SIG-M5 treated with dmso at 0.1 percent for 504 hours (cell line): ENCODE measurements at regions not wholly inside any gene's neighbourhood (a gene's known extent, or its start where the extent isn't known, plus 50 kb on each side); places are given as distances from the start of the nearest gene placed in this dataset.

Experiments used
- DNase-seq: peaks from one replicate; lab custom pipeline; 2025; ENCODE audit not compliant: unreplicated experiment; lab: John Stamatoyannopoulos, UW

GRCh38 chr21:36628106-36628505 is 70.8 kb upstream of the SIM2 start:
- DNase-seq = no peak

- no peak for DNase-seq
These were observed 70.0 kb upstream of the SIM2 start for GRCh38 chr21:36628761-36629460.

DNA sequence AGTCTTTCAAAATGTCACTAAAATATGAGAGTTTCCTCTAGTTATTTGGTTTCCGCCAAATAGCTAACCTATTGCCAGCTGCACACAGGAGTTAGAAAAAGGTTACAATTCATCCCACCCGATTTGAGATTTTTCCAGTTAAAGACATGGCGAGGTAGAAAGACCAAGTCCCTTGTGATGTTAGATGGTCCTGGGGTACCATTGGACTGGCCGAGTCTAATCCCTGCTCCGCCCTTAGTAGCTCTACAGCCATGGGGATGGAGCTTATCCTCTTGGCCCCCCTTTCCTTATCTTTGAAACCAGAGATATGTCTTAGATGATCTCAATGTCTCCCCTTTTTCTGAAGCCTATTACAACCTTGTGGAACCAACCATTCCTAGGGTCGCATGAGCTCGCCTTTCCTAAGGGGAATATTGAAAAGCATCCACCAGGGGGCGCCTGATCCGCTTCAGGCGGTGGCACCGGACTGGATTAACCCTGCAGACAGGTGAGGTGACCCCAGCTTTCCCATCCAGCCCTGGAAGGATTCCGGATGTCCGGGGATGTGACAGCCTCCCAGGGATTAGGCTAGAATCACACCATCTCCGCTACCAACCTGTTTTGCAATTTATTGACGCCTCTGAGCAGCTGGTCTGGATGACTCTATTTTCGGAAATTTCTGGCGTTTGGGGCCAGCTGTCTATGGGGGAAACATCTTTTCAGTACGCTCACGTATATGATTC is 68.3 kb upstream of the SIM2 start:
- peak; percentile 7 for DNase-seq

- no peak for DNase-seq
These were observed 62.9 kb upstream of the SIM2 start for GRCh38 chr21:36636016-36636415.

DNA sequence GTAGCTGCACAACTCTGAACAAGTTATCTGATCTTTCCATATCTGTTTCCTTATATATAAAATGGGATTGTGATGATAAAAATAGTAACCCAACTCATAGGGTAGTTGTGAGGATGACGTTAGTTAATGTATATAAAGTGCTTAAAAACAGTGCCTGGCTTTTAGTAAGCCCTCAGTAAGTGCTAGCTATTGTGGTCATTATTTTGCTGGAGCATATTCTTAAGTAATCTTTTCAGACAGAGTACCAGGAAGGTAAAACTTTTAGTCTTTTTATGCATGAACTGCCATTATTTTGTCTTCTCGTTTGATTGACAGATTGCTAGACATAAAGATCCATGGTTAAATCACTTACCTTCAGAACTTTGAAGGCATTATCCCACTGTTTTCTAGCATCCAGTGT is 62.5 kb upstream of the SIM2 start:
- DNase-seq = no peak

DNA sequence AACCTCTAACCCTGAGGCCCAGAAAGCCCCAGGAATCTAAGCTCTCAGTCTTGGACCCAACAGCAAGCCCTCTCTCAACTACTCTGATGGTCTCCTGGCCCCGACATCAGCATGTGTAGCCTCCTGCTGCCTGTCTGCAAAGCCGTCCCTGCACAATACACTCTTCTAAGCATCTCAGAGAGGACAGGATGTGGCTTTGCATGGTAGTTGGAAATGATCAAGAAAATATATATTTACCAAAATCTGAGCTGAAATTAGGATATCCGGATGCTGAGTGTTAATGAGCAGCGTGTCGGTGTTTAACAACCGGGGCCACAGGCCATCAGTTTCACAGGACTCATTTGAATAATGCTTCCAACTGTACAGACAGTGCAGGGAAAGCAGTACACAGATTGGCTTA is 59.1 kb upstream of the SIM2 start:
- no peak for DNase-seq

- DNase-seq = no peak
These were observed 58.7 kb upstream of the SIM2 start for GRCh38 chr21:36640174-36640720.

GRCh38 chr21:36640721-36641244 is 58.1 kb upstream of the SIM2 start:
- DNase-seq = no peak

GRCh38 chr21:36641346-36641745 is 57.6 kb upstream of the SIM2 start:
- no peak for DNase-seq

GRCh38 chr21:36641886-36642285 is 57.0 kb upstream of the SIM2 start:
- no peak for DNase-seq

DNA sequence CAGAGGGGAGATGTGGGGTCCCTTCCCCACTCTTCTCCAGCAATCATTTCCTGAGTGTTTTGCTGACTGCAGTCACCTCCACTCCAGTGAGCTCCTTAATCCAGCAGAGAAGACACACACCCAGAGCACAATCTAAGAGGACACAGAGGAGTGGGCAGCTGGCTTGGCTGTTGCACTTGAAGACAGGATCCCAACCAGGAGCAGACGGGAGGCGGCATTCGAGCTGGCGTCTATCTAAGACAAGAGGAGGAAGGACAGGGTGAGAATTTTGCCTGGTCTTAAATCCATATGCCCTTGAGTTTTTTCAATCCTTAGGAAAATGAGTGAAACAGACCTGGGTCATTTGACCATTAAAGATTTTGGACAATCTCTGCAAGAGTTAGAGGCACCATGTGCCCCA is 56.1 kb upstream of the SIM2 start:
- no peak for DNase-seq

GRCh38 chr21:36643374-36644250 is 55.3 kb upstream of the SIM2 start:
- no peak for DNase-seq

GRCh38 chr21:36646011-36646410 is 52.9 kb upstream of the SIM2 start:
- DNase-seq = no peak

- no peak for DNase-seq
These were observed 52.3 kb upstream of the SIM2 start for GRCh38 chr21:36646645-36647044.

DNA sequence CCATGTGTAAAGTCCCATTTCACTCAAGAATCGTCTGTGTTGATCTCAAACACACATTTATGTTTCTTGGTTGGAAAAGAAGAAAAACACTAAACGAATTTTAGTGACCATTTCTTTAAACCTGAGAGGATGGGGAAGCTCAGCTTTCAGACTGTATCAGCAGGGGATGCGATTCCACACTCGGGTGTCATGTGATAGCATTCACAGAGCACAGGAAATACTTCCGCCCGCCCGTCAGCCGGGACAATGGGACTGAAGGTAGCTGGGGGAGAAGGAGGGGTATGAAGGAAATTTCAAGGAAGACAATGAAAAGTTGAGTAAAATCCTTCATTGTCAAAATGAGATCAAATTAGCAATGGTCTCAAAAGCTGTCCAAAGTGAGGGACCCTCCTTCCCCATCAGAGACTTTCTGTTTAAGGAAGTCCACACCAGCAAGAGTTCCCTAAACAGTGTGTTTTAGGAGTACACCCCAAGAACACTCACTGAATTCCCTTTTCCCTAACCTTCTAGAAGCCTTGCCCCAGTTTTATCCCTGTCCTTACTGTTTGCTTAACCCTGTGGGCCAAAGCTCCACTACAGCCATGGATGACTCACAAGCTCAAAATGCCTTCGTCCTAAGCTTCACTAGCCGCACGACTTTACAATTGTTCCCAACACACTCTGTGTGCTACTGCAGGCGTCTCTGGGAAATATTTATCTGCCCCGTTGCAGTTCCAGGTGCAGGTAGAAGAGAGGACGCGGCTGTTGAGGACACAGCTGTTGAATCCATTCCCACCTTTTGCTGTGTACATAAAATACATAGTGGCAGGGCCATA is 51.4 kb upstream of the SIM2 start:
- DNase-seq = no peak
